ENCODE measurements at regions not wholly inside any gene's neighbourhood (a gene's known extent, or its start where the extent isn't known, plus 50 kb on each side); places are given as distances from the start of the nearest gene placed in this dataset.

DNA sequence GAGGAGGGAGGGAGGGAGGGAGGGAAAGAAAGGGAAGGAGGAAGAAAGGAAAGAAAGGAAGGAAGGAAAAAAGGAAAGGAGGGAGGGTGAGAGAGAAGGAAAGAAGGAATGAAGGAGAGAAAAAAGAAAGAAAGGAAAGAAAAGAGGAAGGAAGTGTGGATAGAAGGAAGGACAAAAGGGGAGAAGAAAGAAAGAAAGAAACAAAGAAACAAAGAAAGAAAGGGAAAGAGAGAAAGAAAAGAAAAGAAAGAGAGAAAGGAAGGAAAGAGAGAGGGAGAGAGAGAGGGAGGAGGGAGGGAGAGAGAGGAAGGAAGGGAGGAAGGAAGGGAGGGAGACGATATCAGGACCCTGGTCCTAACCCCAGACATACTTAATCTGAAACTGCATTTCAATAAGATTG lies 146.2 kb upstream of the ZC3H11B start:
- Histone ChIP-seq H3K4me1 (peaks cover 0 to 8% (median under 1%) of the 10 kb centered on the region in 4 donors), H3K36me3 (no peaks in the 10 kb centered on the region), H3K4me3 (no peak overlapping the region), H3K9me3 (no peaks in the 10 kb centered on the region), H3K27me3 (no peaks in the 10 kb centered on the region), H3K27ac (replicated peaks in 1 of 4) (no peak overlapping the region)
- intact Hi-C loops (cut with DNase I), result no loop called here
- 64% methylated on average over 1 of the region's 1 CpG for WGBS
- DNase-seq (ENCODE audit: extremely low spot score), result no peak
- TF ChIP-seq, protein P1, sequence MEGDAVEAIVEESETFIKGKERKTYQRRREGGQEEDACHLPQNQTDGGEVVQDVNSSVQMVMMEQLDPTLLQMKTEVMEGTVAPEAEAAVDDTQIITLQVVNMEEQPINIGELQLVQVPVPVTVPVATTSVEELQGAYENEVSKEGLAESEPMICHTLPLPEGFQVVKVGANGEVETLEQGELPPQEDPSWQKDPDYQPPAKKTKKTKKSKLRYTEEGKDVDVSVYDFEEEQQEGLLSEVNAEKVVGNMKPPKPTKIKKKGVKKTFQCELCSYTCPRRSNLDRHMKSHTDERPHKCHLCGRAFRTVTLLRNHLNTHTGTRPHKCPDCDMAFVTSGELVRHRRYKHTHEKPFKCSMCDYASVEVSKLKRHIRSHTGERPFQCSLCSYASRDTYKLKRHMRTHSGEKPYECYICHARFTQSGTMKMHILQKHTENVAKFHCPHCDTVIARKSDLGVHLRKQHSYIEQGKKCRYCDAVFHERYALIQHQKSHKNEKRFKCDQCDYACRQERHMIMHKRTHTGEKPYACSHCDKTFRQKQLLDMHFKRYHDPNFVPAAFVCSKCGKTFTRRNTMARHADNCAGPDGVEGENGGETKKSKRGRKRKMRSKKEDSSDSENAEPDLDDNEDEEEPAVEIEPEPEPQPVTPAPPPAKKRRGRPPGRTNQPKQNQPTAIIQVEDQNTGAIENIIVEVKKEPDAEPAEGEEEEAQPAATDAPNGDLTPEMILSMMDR (IDR thresholded peaks at IDR 0.05), result no peak
- TF ChIP-seq POLR2AphosphoS5 (IDR thresholded peaks at IDR 0.05), result no peak
- TF ChIP-seq POLR2A (IDR thresholded peaks at IDR 0.05; ENCODE audit: low read depth), result no peak

DNA sequence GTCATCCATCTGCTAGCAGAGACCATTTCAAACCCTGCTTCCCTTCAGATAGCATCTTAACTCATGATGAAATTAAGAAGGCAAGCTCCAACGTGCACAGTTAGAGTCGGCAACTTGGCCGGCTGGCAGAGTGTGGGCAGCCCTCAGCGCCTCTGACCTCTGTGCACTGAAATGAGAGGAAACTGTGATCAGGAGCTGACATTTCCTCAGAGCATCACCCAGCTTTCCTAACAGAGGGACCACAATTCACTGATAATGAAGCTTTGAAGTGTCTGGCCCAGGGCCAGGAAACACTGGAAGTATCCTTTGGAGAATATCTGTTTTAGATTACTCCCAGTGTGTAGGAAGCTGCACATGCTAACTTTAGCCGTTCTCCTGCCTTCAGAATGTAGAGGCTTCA lies 145.0 kb upstream of the ZC3H11B start:
- no peak for DNase-seq (ENCODE audit: extremely low spot score)

DNA sequence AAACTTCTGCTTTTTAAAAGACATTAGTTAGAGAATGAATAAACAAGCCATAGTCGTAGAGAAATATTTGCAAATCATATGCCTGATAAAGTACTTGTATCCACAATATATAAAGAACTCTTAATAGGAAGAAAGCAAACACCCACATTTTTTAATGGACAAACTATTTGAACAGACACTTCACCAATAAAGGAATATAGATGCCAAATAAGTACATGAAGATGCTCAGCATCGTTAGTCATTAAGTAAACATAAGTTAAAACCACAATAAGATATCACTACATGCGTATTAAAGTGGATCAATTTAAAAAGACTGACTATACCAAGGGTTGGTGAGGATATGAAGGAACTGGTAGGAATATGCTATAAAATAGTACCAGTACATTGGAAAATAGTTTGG lies 142.3 kb upstream of the ZC3H11B start:
- TF ChIP-seq POLR2A (IDR thresholded peaks at IDR 0.05; ENCODE audit: low read depth), result no peak
- TF ChIP-seq, protein P1 (IDR thresholded peaks at IDR 0.05), result no peak
- H3K36me3 ChIP-seq, result no peaks in the 10 kb centered on the region
- intact Hi-C loops (cut with DNase I), result no loop called here

More for the DNA sequence above, 145.0 kb upstream of the ZC3H11B start:
- Histone ChIP-seq H3K27ac (replicated peaks in 1 of 4) (no peak overlapping the region), H3K4me3 (no peak overlapping the region), H3K4me1 (peaks cover 0 to 8% (median 4%) of the 10 kb centered on the region in 4 donors), H3K36me3 (no peaks in the 10 kb centered on the region), H3K9me3 (no peaks in the 10 kb centered on the region), H3K27me3 (no peaks in the 10 kb centered on the region)
- 36% methylated on average over 5 of the region's 5 CpGs for WGBS
- intact Hi-C loops (cut with DNase I), result no loop called here
- TF ChIP-seq POLR2AphosphoS5 (IDR thresholded peaks at IDR 0.05), result no peak
- no peak for TF ChIP-seq EP300 (IDR thresholded peaks at IDR 0.05)
- TF ChIP-seq, protein P1 (IDR thresholded peaks at IDR 0.05), result no peak
- TF ChIP-seq POLR2A (IDR thresholded peaks at IDR 0.05; ENCODE audit: low read depth), result no peak

DNA sequence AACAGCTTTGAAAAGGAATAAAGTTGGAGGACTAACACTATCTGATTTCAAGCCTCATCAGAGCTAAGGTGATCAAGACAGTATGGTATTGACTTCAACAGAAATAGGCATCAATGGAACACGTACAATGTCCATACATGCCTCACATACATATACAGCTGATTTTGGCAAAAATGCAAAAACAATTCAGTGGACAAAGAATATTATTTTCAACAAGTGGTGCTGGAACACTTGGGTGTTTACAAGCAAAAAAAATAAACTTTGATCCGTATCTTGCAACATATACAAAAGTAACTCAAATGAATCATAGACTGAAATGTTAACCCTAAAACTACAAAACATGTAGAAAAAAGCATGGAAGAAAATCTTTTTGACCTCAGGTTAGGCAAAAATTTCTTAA lies 141.9 kb upstream of the ZC3H11B start:
- Histone ChIP-seq H3K27ac (replicated peaks in 1 of 4) (no peak overlapping the region), H3K36me3 (no peaks in the 10 kb centered on the region), H3K9me3 (no peaks in the 10 kb centered on the region), H3K4me3 (no peak overlapping the region), H3K4me1 (peaks cover 3 to 11% (median 4%) of the 10 kb centered on the region in 4 donors), H3K27me3 (no peaks in the 10 kb centered on the region)
- DNase-seq (ENCODE audit: extremely low spot score), result no peak
- TF ChIP-seq EP300 (IDR thresholded peaks at IDR 0.05) (no peak), POLR2AphosphoS5 (IDR thresholded peaks at IDR 0.05) (no peak), POLR2A (IDR thresholded peaks at IDR 0.05; ENCODE audit: low read depth) (no peak)
- TF ChIP-seq, protein P1 (IDR thresholded peaks at IDR 0.05), result no peak
- intact Hi-C loops (cut with DNase I), result no loop called here
- WGBS, result 74% methylated on average over 2 of the region's 2 CpGs

More for the DNA sequence above, 142.3 kb upstream of the ZC3H11B start:
- Histone ChIP-seq H3K4me3 (no peak overlapping the region), H3K9me3 (no peaks in the 10 kb centered on the region), H3K27me3 (no peaks in the 10 kb centered on the region), H3K4me1 (peaks cover 3 to 11% (median 4%) of the 10 kb centered on the region in 4 donors), H3K27ac (replicated peaks in 1 of 4) (no peak overlapping the region)
- no peak for DNase-seq (ENCODE audit: extremely low spot score)
- WGBS, result 90% methylated on average over 3 of the region's 3 CpGs

DNA sequence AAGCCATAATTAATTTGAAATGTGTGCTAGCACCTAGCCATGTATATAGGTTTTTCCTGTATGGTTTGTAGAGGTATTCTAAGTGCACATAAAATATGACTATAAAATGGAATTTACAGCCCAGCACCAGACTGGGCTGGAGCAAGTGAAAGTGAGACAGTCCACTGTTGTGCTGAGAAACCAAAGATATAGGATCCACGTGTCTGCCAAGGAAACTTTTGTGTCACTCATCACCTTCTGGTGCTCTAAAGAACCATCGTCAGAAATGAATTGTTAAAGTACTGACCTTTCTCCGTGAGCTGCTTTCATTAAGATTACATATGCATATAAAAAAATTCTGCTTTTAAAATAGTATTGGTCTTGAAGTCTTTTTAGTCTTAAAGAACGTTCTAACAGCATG lies 141.0 kb upstream of the ZC3H11B start:
- no peaks in the 10 kb centered on the region for H3K36me3 ChIP-seq
- H3K4me1 ChIP-seq, result peaks cover 3 to 11% (median 4%) of the 10 kb centered on the region in 4 donors
- no peak for TF ChIP-seq POLR2A (IDR thresholded peaks at IDR 0.05; ENCODE audit: low read depth)
- no peak for TF ChIP-seq EP300 (IDR thresholded peaks at IDR 0.05)
- TF ChIP-seq, protein P1 (IDR thresholded peaks at IDR 0.05), result no peak
- no peak for TF ChIP-seq POLR2AphosphoS5 (IDR thresholded peaks at IDR 0.05)
- WGBS, result 36% methylated on average over 4 of the region's 4 CpGs
- no peaks in the 10 kb centered on the region for H3K9me3 ChIP-seq
- intact Hi-C loops (cut with DNase I), result no loop called here
- H3K27me3 ChIP-seq, result no peaks in the 10 kb centered on the region
- no peak overlapping the region for H3K27ac ChIP-seq (replicated peaks in 1 of 4)
- no peak overlapping the region for H3K4me3 ChIP-seq
- no peak for DNase-seq (ENCODE audit: extremely low spot score)

All from esophagus muscularis mucosa (tissue), 4 donors.